GM12878 (cell line): ENCODE measurements at regions not wholly inside any gene's neighbourhood (a gene's known extent, or its start where the extent isn't known, plus 50 kb on each side); places are given as distances from the start of the nearest gene placed in this dataset.

ENCODE experiments used
- ATAC-seq: fragments of 200-7000 bp; cut with Tn5 transposase; 3 replicates; pipeline ENCODE4 v1.9.1; 2020; ENCODE audit warnings: mild to moderate bottlenecking, moderate library complexity
- BruUV-seq: library from RNA; stranded (reverse); fragments of 400-500 nt; replicated peaks from 2 replicates; lab custom pipeline; 2021; lab: Mats Ljungman, UMichigan
- CTCF ChIA-PET: fragments of 300-600 bp; sonication (Branson Sonifier 250); formaldehyde crosslinking; extraction: SDS; loops from one replicate; lab custom pipeline; 2021; ENCODE audit warnings: inconsistent platforms; lab: Yijun Ruan, JAX
- POLR2A ChIA-PET: fragments of 350-600 bp; formaldehyde crosslinking; extraction: SDS; loops from one replicate; lab custom pipeline; 2021; ENCODE audit warnings: inconsistent platforms; lab: Charles Lee
- RAD21 ChIA-PET: fragments of 300-600 bp; sonication (Branson Sonifier 250); formaldehyde crosslinking; loops from one replicate; lab custom pipeline; 2023; ENCODE audit warnings: antibody characterized with exemption; ENCODE audit not compliant: unreplicated experiment; lab: Charles Lee
- SMC1A ChIA-PET: fragments of 300-600 bp; sonication (Branson Sonifier 250); formaldehyde crosslinking; loops from one replicate; lab custom pipeline; 2023; ENCODE audit not compliant: unreplicated experiment, uncharacterized antibody; lab: Charles Lee
- DNase-seq: peaks from one replicate; pipeline ENCODE4 v3.0.0-alpha.2; 2011; ENCODE audit warnings: low read depth, low spot score
- FAIRE-seq: peaks from 3 replicates; lab custom pipeline; 2011; peaks lifted over from hg19 to GRCh38; lab: Jason Lieb, UNC
- H2AFZ ChIP-seq: 2 replicates; pipeline ENCODE4 v1.6.0; 2011; ENCODE audit warnings: low read depth, low read length, control low read depth; ENCODE audit not compliant: control insufficient read depth
- H3K27ac ChIP-seq: 2 replicates; pipeline ENCODE4 v1.5.1; 2011; ENCODE audit warnings: control low read depth; ENCODE audit not compliant: control insufficient read depth, insufficient read depth
- H3K27me3 ChIP-seq, 2 experiments: replicated peaks in 1 of 2; 2 replicates each; pipeline versions ENCODE4 v1.6.0 to v1.6.1; 2011; ENCODE audit warnings: low read length in 1 of 2; ENCODE audit not compliant: control insufficient read depth in 2 of 2, insufficient read depth in 2 of 2
- H3K36me3 ChIP-seq, 2 experiments: 2 replicates each; pipeline ENCODE4 v1.5.1; 2011; ENCODE audit warnings: low read length in 1 of 2; ENCODE audit not compliant: control insufficient read depth in 2 of 2, insufficient read depth in 2 of 2
- H3K4me1 ChIP-seq: 2 replicates; pipeline ENCODE4 v1.6.1; 2011; ENCODE audit warnings: mild to moderate bottlenecking, low read length, moderate library complexity, mixed read lengths; ENCODE audit not compliant: control insufficient read depth, insufficient read depth
- H3K4me2 ChIP-seq: 2 replicates; pipeline ENCODE4 v1.6.0; 2011; ENCODE audit warnings: control low read depth; ENCODE audit not compliant: control insufficient read depth, insufficient read depth
- H3K4me3 ChIP-seq: fragments of 200-600 bp; sonication (generic); 2 replicates; pipeline ENCODE4 v1.5.1; 2016
- H3K79me2 ChIP-seq: 2 replicates; pipeline ENCODE4 v1.6.0; 2011; ENCODE audit warnings: low read length; ENCODE audit not compliant: control insufficient read depth, insufficient read depth
- H3K9ac ChIP-seq: 2 replicates; pipeline ENCODE4 v1.8.0; 2011; ENCODE audit warnings: low read length, control low read depth, mixed read lengths; ENCODE audit not compliant: control insufficient read depth, insufficient read depth
- H3K9me3 ChIP-seq: replicated peaks from 3 replicates; pipeline ENCODE4 v1.5.1; 2011; ENCODE audit warnings: mild to moderate bottlenecking, low read length; ENCODE audit not compliant: control insufficient read depth, insufficient read depth
- H4K20me1 ChIP-seq: 2 replicates; pipeline ENCODE4 v1.6.0; 2011; ENCODE audit not compliant: control insufficient read depth, insufficient read depth
- CBX5 ChIP-seq: sonication (generic); IDR thresholded peaks from 2 replicates; pipeline ENCODE4 v1.6.1; 2016; ENCODE audit warnings: low read depth, moderate library complexity, mild to moderate bottlenecking, inconsistent platforms
- FOXM1 ChIP-seq: IDR thresholded peaks from 2 replicates; pipeline ENCODE4 v1.6.1; 2012; ENCODE audit warnings: low read depth, mild to moderate bottlenecking, inconsistent platforms, low read length, moderate library complexity
- IKZF1 ChIP-seq: fragments of 450-650 bp; conservative IDR thresholded peaks from 2 replicates; pipeline ENCODE4 v1.6.1; 2017; ENCODE audit warnings: antibody characterized with exemption, mild to moderate bottlenecking
- KDM1A ChIP-seq: fragments of 200-600 bp; sonication (generic); IDR thresholded peaks from 2 replicates; pipeline ENCODE4 v1.6.1; 2016; ENCODE audit warnings: borderline replicate concordance
- MXI1 ChIP-seq: fragments of 150-350 bp; IDR thresholded peaks from 2 replicates; pipeline ENCODE4 v1.6.1; 2011; ENCODE audit warnings: low read depth, mild to moderate bottlenecking, inconsistent platforms, low read length, improper control_type of control experiment
- MYB ChIP-seq: fragments of 150-350 bp; IDR thresholded peaks from 2 replicates; pipeline ENCODE4 v1.6.1; 2014; ENCODE audit warnings: mild to moderate bottlenecking, low read depth, low read length, borderline replicate concordance
- NBN ChIP-seq: fragments of 450-650 bp; IDR thresholded peaks from 2 replicates; pipeline ENCODE4 v1.6.1; 2016
- NFXL1 ChIP-seq: fragments of 450-650 bp; IDR thresholded peaks from 2 replicates; pipeline ENCODE4 v1.6.1; 2017; ENCODE audit warnings: antibody characterized with exemption, mild to moderate bottlenecking, borderline replicate concordance
- POU2F2 ChIP-seq: IDR thresholded peaks from 3 replicates; pipeline ENCODE4 v1.6.1; 2011; ENCODE audit warnings: low read depth, mild to moderate bottlenecking, low read length, borderline replicate concordance
- SMARCA5 ChIP-seq: fragments of 450-650 bp; IDR thresholded peaks from 2 replicates; pipeline ENCODE4 v1.6.1; 2017; ENCODE audit warnings: mild to moderate bottlenecking
- WGBS: methylation state at CpG from one replicate; pipeline ENCODE4 v1.1.6; 2016; ENCODE audit warnings: low lambda C conversion rate; ENCODE audit not compliant: insufficient replicate concordance, insufficient coverage; ENCODE audit errors: missing lambda C conversion rate; 5-methylcytosine and 5-hydroxymethylcytosine counted together
- in situ Hi-C: fragments of 300-500 bp; cut with MboI; formaldehyde crosslinking; loops from 9 replicates; pipeline ENCODE4 v1.14.3; 2018; ENCODE audit warnings: mixed read lengths
- intact Hi-C: fragments of 100-400 bp; cut with micrococcal nuclease; formaldehyde crosslinking; loops from one replicate; pipeline ENCODE4 v1.14.2; 2022; ENCODE audit not compliant: unreplicated experiment
- TF ChIP-seq, protein P1 (sequence below): fragments of 450-650 bp; formaldehyde crosslinking; IDR thresholded peaks from 2 replicates; pipeline ENCODE4 v1.4.0; 2022; ENCODE audit warnings: mild to moderate bottlenecking, moderate library complexity
- TF ChIP-seq, protein P2 (sequence below): IDR thresholded peaks from 2 replicates; pipeline ENCODE4 v1.6.1; 2011; ENCODE audit warnings: borderline replicate concordance, low read depth, mild to moderate bottlenecking, moderate library complexity, low read length; ENCODE audit not compliant: insufficient read depth, poor library complexity, severe bottlenecking
- TF ChIP-seq, protein P3 (sequence below): IDR thresholded peaks from 2 replicates; pipeline ENCODE4 v1.6.1; 2012; ENCODE audit warnings: low read depth, low read length, improper control_type of control experiment
- TF ChIP-seq, protein P4 (sequence below): fragments of 450-650 bp; IDR thresholded peaks from 2 replicates; pipeline ENCODE4 v1.6.1; 2017; ENCODE audit warnings: mild to moderate bottlenecking
- TF ChIP-seq, protein P5 (sequence below): fragments of 450-650 bp; conservative IDR thresholded peaks from 2 replicates; pipeline ENCODE4 v1.6.1; 2017; ENCODE audit warnings: mild to moderate bottlenecking, moderate library complexity

DNA sequence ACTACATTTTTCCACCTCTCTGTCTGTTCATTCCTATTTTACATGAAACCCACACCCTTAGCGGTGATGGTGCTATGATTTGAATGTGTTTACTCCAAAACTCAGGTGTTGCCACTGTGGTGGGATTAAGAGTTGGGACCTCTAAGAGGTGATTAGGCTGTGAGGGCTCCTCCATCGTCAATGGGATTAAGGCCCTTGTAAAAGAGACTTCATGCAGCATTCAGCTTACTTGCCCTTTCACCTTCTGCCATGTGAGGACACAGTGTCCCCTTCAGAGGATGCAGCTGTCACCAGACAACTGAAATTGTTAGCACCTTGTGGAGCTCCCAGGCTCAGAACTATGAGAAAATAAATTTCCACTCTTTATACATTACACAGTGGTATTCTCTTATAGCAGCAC is 182.2 kb downstream of the NOC3L start:
- POLR2A ChIA-PET: no interaction called here
- Histone ChIP-seq H3K9me3 (no peaks in the 10 kb centered on the region), H3K27ac (no peak overlapping the region), H3K36me3 (no peaks in the 10 kb centered on the region), H3K4me2 (no peak overlapping the region), H3K4me1 (no peaks in the 10 kb centered on the region), H3K4me3 (no peak overlapping the region), H3K79me2 (no peaks in the 10 kb centered on the region), H3K9ac (no peak overlapping the region), H2AFZ (no peak overlapping the region), H4K20me1 (no peaks in the 10 kb centered on the region), H3K27me3 (no peaks in the 10 kb centered on the region)
- SMC1A ChIA-PET: no interaction called here
- FAIRE-seq: no peak
- BruUV-seq: no TSS peak
- RAD21 ChIA-PET: no interaction called here
- intact Hi-C loops: no loop called here
- no peak for DNase-seq
- CTCF ChIA-PET: no interaction called here
- in situ Hi-C loops: no loop called here
- ATAC-seq: no peak
- 37% methylated on average over 2 of the region's 2 CpGs for WGBS
- TF ChIP-seq CBX5 (no peak), MXI1 (no peak), NFXL1 (no peak), KDM1A (no peak), POU2F2 (no peak), IKZF1 (no peak), SMARCA5 (no peak), FOXM1 (no peak), NBN (no peak), MYB (no peak)
- TF ChIP-seq, protein P1, sequence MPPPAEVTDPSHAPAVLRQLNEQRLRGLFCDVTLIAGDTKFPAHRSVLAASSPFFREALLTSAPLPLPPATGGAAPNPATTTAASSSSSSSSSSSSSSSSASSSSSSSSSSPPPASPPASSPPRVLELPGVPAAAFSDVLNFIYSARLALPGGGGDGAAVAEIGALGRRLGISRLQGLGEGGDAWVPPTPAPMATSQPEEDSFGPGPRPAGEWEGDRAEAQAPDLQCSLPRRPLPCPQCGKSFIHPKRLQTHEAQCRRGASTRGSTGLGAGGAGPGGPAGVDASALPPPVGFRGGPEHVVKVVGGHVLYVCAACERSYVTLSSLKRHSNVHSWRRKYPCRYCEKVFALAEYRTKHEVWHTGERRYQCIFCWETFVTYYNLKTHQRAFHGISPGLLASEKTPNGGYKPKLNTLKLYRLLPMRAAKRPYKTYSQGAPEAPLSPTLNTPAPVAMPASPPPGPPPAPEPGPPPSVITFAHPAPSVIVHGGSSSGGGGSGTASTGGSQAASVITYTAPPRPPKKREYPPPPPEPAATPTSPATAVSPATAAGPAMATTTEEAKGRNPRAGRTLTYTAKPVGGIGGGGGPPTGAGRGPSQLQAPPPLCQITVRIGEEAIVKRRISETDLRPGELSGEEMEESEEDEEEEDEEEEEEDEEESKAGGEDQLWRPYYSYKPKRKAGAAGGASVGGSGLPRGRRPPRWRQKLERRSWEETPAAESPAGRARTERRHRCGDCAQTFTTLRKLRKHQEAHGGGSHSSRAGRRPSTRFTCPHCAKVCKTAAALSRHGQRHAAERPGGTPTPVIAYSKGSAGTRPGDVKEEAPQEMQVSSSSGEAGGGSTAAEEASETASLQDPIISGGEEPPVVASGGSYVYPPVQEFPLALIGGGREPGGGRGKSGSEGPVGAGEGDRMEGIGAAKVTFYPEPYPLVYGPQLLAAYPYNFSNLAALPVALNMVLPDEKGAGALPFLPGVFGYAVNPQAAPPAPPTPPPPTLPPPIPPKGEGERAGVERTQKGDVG (CRISPR knock-in tag): no peak
- TF ChIP-seq, protein P2, sequence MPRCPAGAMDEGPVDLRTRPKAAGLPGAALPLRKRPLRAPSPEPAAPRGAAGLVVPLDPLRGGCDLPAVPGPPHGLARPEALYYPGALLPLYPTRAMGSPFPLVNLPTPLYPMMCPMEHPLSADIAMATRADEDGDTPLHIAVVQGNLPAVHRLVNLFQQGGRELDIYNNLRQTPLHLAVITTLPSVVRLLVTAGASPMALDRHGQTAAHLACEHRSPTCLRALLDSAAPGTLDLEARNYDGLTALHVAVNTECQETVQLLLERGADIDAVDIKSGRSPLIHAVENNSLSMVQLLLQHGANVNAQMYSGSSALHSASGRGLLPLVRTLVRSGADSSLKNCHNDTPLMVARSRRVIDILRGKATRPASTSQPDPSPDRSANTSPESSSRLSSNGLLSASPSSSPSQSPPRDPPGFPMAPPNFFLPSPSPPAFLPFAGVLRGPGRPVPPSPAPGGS: no peak
- TF ChIP-seq, protein P3, sequence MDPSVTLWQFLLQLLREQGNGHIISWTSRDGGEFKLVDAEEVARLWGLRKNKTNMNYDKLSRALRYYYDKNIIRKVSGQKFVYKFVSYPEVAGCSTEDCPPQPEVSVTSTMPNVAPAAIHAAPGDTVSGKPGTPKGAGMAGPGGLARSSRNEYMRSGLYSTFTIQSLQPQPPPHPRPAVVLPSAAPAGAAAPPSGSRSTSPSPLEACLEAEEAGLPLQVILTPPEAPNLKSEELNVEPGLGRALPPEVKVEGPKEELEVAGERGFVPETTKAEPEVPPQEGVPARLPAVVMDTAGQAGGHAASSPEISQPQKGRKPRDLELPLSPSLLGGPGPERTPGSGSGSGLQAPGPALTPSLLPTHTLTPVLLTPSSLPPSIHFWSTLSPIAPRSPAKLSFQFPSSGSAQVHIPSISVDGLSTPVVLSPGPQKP: no peak
- TF ChIP-seq, protein P4, sequence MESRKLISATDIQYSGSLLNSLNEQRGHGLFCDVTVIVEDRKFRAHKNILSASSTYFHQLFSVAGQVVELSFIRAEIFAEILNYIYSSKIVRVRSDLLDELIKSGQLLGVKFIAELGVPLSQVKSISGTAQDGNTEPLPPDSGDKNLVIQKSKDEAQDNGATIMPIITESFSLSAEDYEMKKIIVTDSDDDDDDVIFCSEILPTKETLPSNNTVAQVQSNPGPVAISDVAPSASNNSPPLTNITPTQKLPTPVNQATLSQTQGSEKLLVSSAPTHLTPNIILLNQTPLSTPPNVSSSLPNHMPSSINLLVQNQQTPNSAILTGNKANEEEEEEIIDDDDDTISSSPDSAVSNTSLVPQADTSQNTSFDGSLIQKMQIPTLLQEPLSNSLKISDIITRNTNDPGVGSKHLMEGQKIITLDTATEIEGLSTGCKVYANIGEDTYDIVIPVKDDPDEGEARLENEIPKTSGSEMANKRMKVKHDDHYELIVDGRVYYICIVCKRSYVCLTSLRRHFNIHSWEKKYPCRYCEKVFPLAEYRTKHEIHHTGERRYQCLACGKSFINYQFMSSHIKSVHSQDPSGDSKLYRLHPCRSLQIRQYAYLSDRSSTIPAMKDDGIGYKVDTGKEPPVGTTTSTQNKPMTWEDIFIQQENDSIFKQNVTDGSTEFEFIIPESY: no peak
- TF ChIP-seq, protein P5, sequence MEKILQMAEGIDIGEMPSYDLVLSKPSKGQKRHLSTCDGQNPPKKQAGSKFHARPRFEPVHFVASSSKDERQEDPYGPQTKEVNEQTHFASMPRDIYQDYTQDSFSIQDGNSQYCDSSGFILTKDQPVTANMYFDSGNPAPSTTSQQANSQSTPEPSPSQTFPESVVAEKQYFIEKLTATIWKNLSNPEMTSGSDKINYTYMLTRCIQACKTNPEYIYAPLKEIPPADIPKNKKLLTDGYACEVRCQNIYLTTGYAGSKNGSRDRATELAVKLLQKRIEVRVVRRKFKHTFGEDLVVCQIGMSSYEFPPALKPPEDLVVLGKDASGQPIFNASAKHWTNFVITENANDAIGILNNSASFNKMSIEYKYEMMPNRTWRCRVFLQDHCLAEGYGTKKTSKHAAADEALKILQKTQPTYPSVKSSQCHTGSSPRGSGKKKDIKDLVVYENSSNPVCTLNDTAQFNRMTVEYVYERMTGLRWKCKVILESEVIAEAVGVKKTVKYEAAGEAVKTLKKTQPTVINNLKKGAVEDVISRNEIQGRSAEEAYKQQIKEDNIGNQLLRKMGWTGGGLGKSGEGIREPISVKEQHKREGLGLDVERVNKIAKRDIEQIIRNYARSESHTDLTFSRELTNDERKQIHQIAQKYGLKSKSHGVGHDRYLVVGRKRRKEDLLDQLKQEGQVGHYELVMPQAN: no peak
